GM20000 (cell line): ENCODE measurements at regions not wholly inside any gene's neighbourhood (a gene's known extent, or its start where the extent isn't known, plus 50 kb on each side); places are given as distances from the start of the nearest gene placed in this dataset.

ENCODE experiments used
- DNase-seq: peaks from one replicate; pipeline ENCODE4 v3.0.0; 2012; ENCODE audit warnings: low spot score
- TF ChIP-seq, protein P1 (sequence below): IDR thresholded peaks from 2 replicates; pipeline ENCODE4 v1.5.1; 2012; ENCODE audit warnings: mild to moderate bottlenecking, control low read depth; ENCODE audit errors: extremely low read depth, missing control alignments

DNA sequence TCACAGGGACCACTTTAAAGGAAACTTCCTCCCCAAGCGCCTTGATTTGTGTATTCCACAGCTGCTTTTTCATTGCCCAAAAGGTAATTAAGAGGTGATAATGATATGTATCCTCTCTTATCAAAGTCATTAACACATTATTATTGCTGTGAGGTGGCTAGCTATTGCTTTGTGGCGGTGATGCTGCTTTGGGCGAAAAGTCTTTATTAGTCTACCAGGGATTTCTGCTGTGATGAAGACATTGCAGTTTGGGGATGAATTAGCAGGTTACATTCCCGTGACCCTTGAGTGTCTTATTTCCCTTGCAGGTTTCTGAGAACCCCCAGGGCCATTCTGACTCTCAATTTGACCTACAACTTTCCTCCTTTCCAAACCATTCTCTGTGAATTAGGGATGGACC is 143.4 kb upstream of the SOX4 start:
- TF ChIP-seq, protein P1, sequence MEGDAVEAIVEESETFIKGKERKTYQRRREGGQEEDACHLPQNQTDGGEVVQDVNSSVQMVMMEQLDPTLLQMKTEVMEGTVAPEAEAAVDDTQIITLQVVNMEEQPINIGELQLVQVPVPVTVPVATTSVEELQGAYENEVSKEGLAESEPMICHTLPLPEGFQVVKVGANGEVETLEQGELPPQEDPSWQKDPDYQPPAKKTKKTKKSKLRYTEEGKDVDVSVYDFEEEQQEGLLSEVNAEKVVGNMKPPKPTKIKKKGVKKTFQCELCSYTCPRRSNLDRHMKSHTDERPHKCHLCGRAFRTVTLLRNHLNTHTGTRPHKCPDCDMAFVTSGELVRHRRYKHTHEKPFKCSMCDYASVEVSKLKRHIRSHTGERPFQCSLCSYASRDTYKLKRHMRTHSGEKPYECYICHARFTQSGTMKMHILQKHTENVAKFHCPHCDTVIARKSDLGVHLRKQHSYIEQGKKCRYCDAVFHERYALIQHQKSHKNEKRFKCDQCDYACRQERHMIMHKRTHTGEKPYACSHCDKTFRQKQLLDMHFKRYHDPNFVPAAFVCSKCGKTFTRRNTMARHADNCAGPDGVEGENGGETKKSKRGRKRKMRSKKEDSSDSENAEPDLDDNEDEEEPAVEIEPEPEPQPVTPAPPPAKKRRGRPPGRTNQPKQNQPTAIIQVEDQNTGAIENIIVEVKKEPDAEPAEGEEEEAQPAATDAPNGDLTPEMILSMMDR = no peak
- DNase-seq = no peak

DNA sequence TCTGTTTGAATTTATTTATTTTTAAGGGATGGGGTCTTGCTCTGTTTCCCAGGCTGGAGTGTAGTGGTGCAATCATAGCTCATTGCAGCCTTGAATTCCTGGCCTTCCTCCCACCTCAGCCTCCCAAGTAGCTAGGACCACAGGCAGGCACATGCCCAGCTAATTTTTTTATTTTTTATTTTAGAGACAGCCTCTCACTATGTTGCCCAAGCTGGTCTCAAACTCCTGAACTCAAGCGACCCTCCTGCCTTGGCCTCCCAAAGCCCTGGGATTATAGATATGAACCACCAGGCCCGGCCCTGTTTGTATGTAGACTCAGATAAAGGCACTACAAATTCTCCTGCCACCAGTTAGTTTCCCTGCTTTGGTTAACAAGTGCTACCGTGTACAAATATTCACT is 142.9 kb upstream of the SOX4 start:
- TF ChIP-seq, protein P1 = no peak
- DNase-seq = no peak

DNA sequence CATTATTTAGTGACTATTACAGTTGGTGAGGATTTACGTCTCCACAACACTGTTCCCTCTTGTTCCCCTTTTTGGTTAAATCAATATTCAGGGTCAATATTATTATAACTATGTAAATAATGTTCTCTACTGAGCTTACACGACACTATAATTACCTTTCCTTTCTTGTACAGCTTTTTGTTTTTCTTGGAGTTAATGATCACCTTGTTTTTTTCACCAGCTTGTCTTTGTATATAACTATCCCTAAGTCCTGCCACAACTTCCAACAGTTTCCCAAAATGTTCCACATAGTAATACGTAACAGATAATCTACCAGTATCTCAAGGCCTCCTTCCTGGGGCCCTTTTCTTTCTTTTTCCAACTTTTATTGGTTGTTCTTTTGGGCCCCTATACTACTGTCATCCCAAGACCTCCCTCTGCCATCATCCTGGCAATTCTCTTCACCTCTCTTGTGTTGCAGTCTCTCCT is 142.0 kb upstream of the SOX4 start:
- TF ChIP-seq, protein P1 = no peak
- no peak for DNase-seq

DNA sequence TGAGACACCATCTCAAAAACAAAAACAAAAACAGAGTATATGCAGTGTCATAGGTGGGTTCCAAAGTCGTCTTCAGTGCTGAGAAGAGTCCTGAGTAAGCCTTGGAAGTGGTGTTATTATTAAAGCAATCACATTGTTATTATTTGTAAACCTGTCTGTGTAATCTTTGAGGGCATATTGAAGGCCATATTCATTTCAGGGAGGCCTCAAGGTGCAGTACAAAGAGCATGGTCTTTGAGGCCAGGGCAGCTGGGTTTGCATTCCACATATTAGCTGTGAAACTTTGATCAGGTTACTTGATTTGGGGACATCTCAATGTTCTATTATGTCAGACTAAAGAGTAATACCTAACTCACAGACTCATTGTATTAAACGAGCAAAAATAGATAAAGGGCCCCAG is 139.3 kb upstream of the SOX4 start:
- no peak for DNase-seq
- TF ChIP-seq, protein P1 = no peak

DNA sequence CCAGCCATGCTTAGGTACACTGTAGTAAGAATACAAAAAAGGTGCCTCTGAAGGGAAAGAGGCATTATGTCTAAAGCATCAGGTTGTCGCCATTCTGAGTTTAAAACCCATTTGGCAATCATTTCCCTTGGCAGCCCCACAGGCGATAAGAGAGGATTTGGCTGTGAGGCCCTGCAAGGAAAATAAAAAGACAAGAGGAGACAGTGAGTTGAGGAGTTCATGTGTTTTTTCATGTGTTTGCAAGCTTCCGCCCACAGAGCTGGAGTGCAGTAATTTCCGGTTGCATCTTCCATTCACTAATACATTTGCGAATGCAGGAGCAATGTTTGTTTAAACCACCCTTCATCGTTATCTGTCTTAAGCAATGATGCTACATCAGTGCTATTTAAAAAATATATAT is 138.5 kb upstream of the SOX4 start:
- TF ChIP-seq, protein P1 = no peak
- no peak for DNase-seq

DNA sequence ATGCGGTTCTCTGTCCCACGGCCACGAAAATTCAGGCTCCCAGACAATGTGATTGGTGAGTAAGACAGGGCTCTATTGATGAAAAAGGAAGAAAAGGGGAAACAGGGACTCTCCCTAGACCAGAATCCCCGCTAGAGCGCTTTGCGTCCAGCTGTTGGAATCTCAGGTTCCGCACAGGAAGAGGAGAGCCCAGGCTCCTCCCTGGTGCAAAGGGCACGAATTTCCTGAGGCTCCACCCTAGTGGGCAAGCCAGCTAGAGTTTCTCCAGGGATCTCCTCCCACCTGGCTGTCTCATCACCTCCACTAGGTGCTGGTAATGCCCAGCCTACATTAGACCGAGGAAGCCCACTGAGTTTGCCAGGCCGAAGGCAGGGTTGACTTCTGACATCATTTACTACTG is 135.9 kb upstream of the SOX4 start:
- TF ChIP-seq, protein P1 = no peak
- DNase-seq = no peak

DNA sequence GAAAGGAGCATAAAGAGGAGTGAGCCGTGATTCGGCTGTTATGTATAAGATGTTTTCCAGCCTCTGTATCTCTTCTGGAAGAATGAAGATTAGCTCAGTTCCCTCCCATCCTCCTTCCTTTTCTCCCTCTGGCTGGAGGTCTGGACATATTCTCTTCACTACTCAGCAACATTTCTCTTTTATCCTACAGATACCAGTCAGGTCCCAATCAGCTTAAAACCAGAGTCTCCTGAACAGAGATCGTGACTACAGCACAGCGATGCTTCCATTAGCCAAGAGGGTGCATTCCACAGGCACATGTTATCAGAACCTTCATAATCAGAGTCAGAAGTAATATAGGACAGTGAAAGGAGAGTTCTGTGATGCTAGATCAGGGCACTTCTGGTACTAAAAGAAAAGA is 133.9 kb upstream of the SOX4 start:
- TF ChIP-seq, protein P1 = no peak
- DNase-seq = no peak
